HG02678 (cell line): ENCODE measurements at regions not wholly inside any gene's neighbourhood (a gene's known extent, or its start where the extent isn't known, plus 50 kb on each side); places are given as distances from the start of the nearest gene placed in this dataset.

Experiments
- ATAC-seq: cut with Tn5 transposase; IDR thresholded peaks from one replicate; pipeline ENCODE4 v1.9.1; 2021; ENCODE audit warnings: mild to moderate bottlenecking, moderate library complexity; ENCODE audit not compliant: unreplicated experiment

DNA sequence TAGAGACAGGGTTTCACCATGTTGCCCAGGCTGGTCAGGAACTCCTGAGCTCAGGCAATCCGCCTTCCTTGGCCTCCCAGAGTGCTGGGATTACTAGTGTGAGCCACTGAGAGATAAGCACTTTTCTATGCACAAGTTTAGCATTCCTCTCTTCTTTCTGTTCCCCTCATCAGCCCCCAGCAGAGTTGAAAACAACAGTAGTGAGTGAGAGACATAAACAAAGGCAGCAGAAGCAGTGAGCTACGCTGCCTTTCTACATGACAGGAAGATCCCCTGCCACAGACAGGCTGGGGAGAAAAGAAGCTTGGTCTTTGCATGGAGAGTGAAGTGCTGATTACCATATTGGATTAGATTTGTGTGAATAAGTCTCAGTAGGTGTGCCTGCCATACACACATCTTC lies 392.0 kb upstream of the KIRREL3 start:
- ATAC-seq, result no peak

GRCh38 chr11:127390465-127390864 lies 389.9 kb upstream of the KIRREL3 start:
- no peak for ATAC-seq

DNA sequence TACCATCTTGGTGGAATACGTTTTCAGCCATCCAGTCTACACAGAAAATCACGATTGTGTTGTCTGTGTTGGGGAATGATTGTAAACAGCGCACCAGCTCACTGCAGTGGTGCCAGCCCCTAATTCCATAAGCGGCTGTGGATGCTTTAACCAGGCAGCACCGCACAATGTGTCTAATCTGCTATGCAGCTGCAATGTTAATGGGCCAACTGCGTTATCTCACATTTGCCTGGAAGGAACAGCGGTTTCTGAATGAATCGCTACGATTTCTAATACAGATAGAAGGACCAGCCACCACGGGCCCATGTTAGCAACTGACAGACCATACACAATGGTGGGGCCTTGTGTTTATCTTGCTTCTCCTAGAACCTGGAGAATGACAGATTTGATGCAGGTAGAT lies 384.5 kb upstream of the KIRREL3 start:
- no peak for ATAC-seq

DNA sequence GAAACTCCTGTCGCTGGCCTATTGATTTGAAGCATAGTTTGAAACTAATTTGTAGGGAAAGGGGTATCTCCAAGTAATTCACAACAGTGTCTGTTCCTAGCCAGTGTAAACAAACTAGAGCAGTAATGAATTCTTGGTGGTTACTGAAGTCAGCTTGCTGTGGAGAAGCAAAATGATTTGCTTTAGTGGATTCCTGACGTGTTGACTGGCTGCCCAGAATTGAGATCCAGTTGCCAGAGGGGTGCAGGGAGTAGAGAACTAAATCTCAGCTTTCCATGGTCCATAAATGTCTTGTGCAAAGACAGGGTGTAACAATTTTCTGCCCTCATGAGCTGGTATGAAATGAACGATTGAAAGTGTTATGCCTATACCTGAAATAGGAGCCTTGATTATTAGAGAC lies 382.5 kb upstream of the KIRREL3 start:
- ATAC-seq, result no peak

- no peak for ATAC-seq
These were observed 380.7 kb upstream of the KIRREL3 start for GRCh38 chr11:127381247-127381646.

DNA sequence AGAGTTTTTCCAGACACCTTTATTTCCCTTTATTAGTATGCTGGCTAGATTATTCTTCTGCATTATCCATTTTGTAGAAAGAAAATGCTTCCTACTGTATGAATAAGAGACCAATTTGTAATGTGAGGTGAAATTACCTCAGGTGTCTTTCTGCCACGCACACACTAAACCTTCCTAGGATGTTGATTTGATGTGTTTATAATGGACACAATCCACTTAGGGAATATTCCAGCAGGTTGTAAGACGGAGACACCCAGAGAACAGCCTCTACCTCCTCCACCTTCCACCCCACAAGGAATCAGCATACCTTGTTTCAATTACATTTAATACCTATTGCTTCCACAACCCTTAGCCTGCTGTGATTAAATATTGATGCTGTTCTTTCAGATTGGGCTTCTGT lies 379.1 kb upstream of the KIRREL3 start:
- ATAC-seq, result no peak

DNA sequence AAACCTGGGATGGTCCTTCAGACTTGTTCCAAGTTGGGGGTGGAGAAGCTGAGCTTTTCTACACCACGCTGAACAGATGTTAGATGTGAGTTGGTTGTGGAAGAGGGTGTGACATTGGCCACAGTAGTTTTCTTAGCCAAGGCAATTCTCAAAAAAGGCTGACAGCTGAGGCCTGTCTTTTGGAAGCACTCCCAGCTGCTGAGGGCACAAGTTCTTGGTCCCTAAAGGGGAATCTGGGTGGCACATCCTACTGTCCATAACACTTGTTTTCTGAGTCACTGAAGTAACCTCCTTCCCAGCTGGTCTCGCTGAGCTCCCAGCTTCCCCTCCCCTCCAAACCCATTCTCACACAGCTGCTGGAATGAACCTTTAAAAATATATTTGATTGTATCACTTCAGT lies 375.7 kb upstream of the KIRREL3 start:
- no peak for ATAC-seq

DNA sequence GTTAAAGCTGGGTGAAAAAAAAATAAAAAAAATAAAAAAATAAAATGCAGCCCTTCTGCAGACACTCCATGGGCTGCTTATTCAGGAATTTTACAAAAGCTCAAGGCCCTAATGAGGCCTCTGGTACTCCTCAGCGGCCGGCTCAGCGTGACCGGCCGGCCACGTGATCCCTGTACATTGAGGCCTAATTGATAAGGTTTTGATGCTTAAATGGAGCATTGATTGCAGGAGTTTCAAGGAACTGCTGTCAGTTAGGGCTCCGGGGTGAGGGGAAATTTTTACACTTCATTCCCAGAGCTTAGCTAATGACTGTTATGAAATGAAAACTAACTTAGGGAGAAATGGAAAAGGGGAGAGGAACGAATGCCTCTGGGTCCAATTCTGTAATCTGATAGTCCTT lies 368.8 kb upstream of the KIRREL3 start:
- ATAC-seq, result no peak

DNA sequence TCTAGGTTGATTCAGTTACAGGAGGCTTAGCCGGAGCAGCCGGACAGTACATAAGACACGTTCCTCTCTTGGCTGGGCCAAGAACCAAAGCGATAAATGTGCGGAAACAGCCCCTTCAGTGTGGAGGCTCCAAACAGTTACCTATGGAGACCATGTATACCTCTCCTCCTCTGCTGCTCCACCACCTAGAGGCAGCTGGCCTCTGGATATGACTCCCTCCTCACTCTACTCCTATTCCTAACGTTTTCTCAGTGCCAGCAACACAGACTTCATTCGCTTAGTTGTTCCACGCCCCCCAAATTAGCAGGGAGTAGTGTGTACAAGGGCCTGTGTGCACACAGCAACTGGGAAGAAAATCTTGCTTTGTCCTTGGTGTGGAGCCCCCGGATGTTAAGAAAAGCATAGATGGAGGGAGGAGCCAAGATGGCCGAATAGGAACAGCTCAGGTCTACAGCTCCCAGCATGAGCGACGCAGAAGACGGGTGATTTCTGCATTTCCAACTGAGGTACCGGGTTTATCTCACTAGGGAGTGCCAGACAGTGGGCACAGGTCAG lies 362.3 kb upstream of the KIRREL3 start:
- no peak for ATAC-seq

DNA sequence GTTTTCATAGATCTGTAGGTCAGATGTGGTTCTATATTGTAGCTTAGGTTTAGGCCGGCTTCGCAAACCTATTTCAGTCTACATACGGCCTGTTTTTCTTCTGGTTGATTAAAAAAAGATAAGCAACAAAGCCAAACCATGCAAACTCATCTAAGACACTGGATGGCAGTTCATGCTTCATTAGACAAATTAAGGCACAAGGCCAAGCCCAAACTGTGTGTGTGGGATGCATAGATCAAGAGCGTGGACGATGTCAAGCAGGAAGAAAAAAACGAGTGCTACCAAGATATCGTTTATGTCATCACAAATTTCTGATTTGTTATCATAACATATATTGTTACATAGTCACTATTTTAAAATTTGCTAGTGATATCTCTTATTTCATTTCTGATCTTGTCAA lies 357.6 kb upstream of the KIRREL3 start:
- no peak for ATAC-seq

DNA sequence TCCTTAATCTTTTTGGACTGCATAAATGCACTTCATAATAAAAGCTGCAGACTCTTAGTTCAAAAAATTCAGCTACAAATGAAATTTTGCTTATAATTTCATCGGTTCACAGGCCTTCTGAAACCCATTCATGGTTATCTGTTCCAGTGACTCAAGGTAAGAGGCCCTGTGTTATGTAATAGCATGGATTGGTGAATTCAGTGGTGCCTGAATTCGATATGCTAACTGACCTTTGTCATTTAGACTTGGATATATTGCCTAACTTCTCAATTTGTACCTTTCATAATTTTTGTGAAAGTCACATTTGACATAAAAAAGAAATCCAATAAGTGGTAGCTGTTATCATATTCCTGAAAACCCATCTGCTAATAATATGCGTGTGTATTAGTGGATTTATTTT lies 349.9 kb upstream of the KIRREL3 start:
- no peak for ATAC-seq

- no peak for ATAC-seq
These were observed 345.4 kb upstream of the KIRREL3 start for GRCh38 chr11:127345819-127346459.

- ATAC-seq, result no peak
These were observed 339.9 kb upstream of the KIRREL3 start for GRCh38 chr11:127340438-127340837.

DNA sequence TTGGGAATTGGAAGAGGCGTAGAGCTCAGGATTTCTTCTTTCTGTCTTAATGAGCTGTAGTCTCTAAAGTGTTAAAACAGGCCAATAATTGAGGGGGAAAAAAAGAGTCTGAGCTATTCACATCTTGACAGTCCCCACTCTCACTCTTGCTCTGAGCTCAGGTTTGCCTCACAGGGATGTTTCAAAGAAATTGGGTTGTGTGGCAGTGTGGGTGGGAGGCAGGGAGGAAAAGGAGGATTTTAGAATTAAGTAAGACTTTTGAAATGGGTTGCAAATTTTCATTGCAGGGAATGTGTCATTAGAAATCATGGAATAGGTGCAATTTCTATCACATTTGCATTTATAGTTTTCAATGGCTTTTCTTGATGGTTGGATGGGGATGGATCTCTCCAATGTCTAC lies 338.8 kb upstream of the KIRREL3 start:
- ATAC-seq, result no peak

DNA sequence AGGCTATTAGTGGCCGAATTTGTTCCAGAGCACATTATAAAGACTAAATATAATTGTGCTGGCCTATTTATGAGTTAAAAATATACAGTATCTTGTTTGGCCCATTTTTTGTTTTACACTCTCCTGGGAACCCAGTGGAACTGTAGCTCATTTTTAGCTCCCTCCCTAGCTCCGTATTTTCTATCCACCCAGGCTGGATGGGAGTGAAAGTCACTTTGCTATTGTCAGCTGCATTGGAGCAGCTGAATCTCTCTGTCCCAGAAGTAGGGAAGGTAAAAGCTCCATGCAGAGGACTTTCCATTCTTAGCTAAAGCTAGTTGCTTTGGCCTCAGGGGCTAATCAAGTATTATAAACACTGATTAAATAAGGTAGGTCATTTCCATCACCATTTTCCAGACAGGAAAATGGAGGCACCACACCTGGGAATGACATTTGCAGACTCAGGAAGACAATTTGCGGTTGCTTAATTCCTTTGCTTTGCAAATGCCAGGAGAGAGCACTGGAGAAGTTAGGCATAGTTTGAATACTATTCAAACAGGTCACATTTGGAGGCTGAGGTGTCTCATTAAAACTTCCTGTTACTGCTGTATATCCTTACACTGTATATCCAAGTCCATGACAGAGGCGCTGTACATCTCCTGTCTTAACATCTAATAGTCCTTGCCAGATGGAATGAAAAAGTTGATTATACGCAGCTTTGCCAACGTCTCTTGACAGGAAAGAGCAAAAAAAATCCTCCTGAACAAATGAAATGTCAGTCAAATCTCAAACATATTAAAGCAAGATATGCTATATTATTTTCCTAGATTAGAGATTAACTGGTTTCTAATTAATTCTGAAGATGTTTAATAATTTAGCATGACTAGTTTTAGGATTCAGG lies 338.1 kb upstream of the KIRREL3 start:
- no peak for ATAC-seq

DNA sequence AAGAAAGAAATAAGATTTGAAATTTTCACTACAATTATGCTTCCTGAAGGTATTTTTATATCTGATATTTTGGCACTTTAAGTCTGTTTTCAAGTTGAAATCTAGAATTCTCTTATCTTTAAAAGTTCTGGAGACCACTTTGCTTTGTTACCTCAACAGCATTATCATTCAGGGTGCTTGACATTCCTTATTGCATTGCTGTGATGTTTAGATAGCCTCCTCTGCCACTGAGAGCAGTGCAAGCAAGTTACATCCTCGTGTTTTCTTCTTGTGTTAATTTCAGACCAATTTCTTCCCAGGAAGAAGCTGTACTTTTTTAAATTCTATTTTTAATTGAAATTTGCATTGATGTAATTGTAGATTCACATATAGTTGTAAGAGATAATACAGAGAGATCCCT lies 333.9 kb upstream of the KIRREL3 start:
- ATAC-seq, result no peak

DNA sequence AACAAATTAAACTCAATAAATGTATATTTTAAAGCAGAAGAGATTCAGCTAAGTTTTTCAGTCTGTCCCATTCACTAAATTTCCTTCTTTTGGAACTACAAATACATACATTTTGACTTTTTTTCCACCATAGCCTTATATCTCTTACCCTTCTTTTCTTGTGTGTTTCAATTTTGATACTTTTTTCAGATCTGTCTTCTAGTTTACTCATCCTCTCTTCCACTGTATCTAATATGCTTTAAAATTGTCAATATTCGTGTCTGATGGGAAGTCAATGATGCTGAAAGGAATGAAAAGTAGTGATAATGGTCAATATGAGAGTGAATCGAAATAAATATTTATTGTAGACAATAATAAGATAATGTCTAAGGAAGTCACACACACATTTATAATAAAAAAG lies 332.3 kb upstream of the KIRREL3 start:
- ATAC-seq, result no peak

- no peak for ATAC-seq
These were observed 329.5 kb upstream of the KIRREL3 start for GRCh38 chr11:127330044-127330443.

GRCh38 chr11:127308291-127308690 lies 307.7 kb upstream of the KIRREL3 start:
- no peak for ATAC-seq

DNA sequence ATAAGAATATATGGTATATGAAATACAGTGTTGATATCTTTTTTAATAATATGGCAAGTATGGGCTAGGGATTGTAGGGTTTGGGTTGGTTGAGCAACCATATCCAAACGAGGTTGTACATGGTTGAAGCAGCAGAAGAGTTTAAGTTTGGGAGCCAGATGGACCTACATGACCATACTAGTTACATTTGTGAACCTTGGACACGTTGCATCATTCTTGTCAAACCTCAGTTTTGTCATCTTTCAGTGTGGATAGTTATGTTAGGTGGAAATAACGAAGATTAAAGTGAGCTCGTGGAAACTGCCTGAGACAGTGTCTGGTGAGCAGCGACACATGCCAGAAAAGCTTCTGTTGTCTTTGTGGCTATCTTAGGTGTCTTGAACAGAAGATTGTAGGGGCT lies 307.1 kb upstream of the KIRREL3 start:
- no peak for ATAC-seq

DNA sequence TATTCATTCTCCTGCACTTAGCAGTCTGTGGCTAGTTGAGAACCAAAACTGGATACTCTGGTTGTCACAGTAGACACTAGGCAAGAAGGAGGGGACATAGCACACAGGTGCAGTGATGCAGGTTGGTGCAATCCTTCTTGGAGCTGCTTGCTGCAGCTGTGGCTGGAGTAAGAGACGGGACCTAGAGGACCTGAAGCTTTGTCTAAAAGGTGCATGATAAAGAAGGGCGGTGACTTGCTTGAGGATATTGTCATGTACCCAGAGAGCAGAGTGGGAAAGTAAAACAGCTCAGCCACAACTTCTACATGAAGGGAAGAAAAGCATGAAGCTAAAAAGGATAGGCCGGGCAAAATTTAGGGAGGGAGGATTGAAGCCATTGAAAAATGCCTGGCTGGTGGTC lies 304.1 kb upstream of the KIRREL3 start:
- ATAC-seq, result no peak

GRCh38 chr11:127288926-127289325 lies 288.4 kb upstream of the KIRREL3 start:
- no peak for ATAC-seq
